ENCODE measurements at regions not wholly inside any gene's neighbourhood (a gene's known extent, or its start where the extent isn't known, plus 50 kb on each side); places are given as distances from the start of the nearest gene placed in this dataset.

DNA sequence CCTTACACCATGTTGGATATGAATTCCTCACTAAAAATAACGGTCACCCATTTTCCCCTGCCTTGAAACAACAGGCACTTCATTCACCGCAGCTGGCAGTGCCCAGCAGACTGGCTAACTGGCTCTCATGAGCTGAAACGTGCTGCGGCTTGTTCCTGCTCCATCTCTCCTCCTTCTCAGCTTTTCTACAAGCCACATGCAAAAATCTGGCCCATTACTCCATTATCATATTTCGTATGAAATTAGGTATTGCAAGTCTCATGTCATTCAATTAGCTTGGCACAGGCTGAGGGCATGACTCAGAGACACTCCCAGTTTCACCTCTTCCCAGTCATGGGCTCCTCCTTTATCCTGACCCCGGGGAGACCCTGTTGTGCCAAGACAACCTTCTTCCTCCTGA is 60.0 kb downstream of the MAGEF1 start:
- TF ChIP-seq, protein P1, sequence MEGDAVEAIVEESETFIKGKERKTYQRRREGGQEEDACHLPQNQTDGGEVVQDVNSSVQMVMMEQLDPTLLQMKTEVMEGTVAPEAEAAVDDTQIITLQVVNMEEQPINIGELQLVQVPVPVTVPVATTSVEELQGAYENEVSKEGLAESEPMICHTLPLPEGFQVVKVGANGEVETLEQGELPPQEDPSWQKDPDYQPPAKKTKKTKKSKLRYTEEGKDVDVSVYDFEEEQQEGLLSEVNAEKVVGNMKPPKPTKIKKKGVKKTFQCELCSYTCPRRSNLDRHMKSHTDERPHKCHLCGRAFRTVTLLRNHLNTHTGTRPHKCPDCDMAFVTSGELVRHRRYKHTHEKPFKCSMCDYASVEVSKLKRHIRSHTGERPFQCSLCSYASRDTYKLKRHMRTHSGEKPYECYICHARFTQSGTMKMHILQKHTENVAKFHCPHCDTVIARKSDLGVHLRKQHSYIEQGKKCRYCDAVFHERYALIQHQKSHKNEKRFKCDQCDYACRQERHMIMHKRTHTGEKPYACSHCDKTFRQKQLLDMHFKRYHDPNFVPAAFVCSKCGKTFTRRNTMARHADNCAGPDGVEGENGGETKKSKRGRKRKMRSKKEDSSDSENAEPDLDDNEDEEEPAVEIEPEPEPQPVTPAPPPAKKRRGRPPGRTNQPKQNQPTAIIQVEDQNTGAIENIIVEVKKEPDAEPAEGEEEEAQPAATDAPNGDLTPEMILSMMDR (IDR thresholded peaks at IDR 0.05; ENCODE audit: extremely low read depth in 1 of 2, insufficient read depth in 1 of 2, low read depth in 1 of 2, low read length in 2 of 2), result no peak
- TF ChIP-seq POLR2A (IDR thresholded peaks at IDR 0.05; ENCODE audit: low read depth, low read length), result no peak
- TF ChIP-seq EZH2 (IDR thresholded peaks at IDR 0.05; ENCODE audit: borderline replicate concordance, low read depth, low read length, severe bottlenecking), result no peak
- no peak for TF ChIP-seq POLR2AphosphoS5 (IDR thresholded peaks at IDR 0.05; ENCODE audit: insufficient read depth, low read depth, low read length)
- TF ChIP-seq JUN (IDR thresholded peaks at IDR 0.05; ENCODE audit: borderline replicate concordance, insufficient read depth, insufficient read length, low read depth), result no peak
- TF ChIP-seq FOS (IDR thresholded peaks at IDR 0.05; ENCODE audit: borderline replicate concordance, insufficient read depth, low read length), result no peak
- TF ChIP-seq, protein P2, sequence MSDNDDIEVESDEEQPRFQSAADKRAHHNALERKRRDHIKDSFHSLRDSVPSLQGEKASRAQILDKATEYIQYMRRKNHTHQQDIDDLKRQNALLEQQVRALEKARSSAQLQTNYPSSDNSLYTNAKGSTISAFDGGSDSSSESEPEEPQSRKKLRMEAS (IDR thresholded peaks at IDR 0.05; ENCODE audit: insufficient read depth, insufficient read length), result no peak
- TF ChIP-seq MYC (IDR thresholded peaks at IDR 0.05; ENCODE audit: low read depth, low read length), result no peak
- no peak for TF ChIP-seq GATA2 (IDR thresholded peaks at IDR 0.05; ENCODE audit: insufficient read depth, insufficient read length, low read depth, low read length)
